Smooth muscle cell (in vitro differentiated cells): ENCODE measurements at regions not wholly inside any gene's neighbourhood (a gene's known extent, or its start where the extent isn't known, plus 50 kb on each side); places are given as distances from the start of the nearest gene placed in this dataset.

ENCODE experiments used
- DNase-seq: peaks from one replicate; lab custom pipeline; 2025; ENCODE audit not compliant: unreplicated experiment; lab: John Stamatoyannopoulos, UW
- H2AFZ ChIP-seq: fragments of 200-600 bp; sonication (generic); 2 replicates; pipeline ENCODE4 v1.6.0; 2016; ENCODE audit warnings: antibody characterized with exemption, low read depth, mild to moderate bottlenecking
- H3F3A ChIP-seq: fragments of 200-600 bp; sonication (generic); 2 replicates; pipeline ENCODE4 v1.6.0; 2017; ENCODE audit warnings: antibody characterized with exemption, low read depth
- H3K27ac ChIP-seq: fragments of 200-600 bp; sonication (generic); 2 replicates; pipeline ENCODE4 v1.5.1; 2016; ENCODE audit warnings: low read depth, mild to moderate bottlenecking
- H3K27me3 ChIP-seq: fragments of 200-600 bp; sonication (generic); 2 replicates; pipeline ENCODE4 v1.6.1; 2016; ENCODE audit warnings: low read depth, mild to moderate bottlenecking
- H3K36me3 ChIP-seq: fragments of 200-600 bp; sonication (generic); 2 replicates; pipeline ENCODE4 v1.5.1; 2016; ENCODE audit warnings: low read depth
- H3K4me1 ChIP-seq: fragments of 200-600 bp; sonication (generic); 2 replicates; pipeline ENCODE4 v1.5.1; 2016; ENCODE audit warnings: low read depth
- H3K4me2 ChIP-seq: fragments of 200-600 bp; sonication (generic); 2 replicates; pipeline ENCODE4 v1.6.0; 2016; ENCODE audit warnings: mild to moderate bottlenecking
- H3K4me3 ChIP-seq: fragments of 200-600 bp; sonication (generic); 2 replicates; pipeline ENCODE4 v1.5.1; 2016; ENCODE audit warnings: mild to moderate bottlenecking
- H3K79me2 ChIP-seq: fragments of 200-600 bp; sonication (generic); 2 replicates; pipeline ENCODE4 v1.6.0; 2016; ENCODE audit warnings: low read depth, mild to moderate bottlenecking
- H3K9ac ChIP-seq: fragments of 200-600 bp; sonication (generic); 2 replicates; pipeline ENCODE4 v1.6.0; 2016; ENCODE audit warnings: low read depth
- H3K9me3 ChIP-seq: fragments of 200-600 bp; sonication (generic); replicated peaks from 2 replicates; pipeline ENCODE4 v1.5.1; 2016; ENCODE audit warnings: low read depth
- H4K20me1 ChIP-seq: fragments of 200-600 bp; sonication (generic); 2 replicates; pipeline ENCODE4 v1.6.0; 2016; ENCODE audit warnings: low read depth
- CTCF ChIP-seq: fragments of 200-600 bp; sonication (generic); IDR thresholded peaks from 2 replicates; pipeline ENCODE4 v1.5.1; 2017; ENCODE audit warnings: borderline replicate concordance, mild to moderate bottlenecking, antibody characterized with exemption; ENCODE audit not compliant: insufficient read depth, poor library complexity, severe bottlenecking
- WGBS: methylation state at CpG from one replicate; pipeline ENCODE4 v1.1.7; 2016; ENCODE audit warnings: low lambda C conversion rate; 5-methylcytosine and 5-hydroxymethylcytosine counted together

- Histone ChIP-seq H3K27ac (peak overlapping the region; percentile 87), H3K4me1 (peaks cover 6% of the 10 kb centered on the region), H2AFZ (peak overlapping the region; percentile 17), H3K4me2 (peak overlapping the region; percentile 74), H3F3A (peaks cover 4% of the 10 kb centered on the region), H3K79me2 (no peaks in the 10 kb centered on the region), H4K20me1 (no peaks in the 10 kb centered on the region), H3K4me3 (peak overlapping the region; percentile 3), H3K36me3 (no peaks in the 10 kb centered on the region), H3K27me3 (no peaks in the 10 kb centered on the region), H3K9me3 (no peaks in the 10 kb centered on the region), H3K9ac (peak overlapping the region; percentile 64)
- 9% methylated on average over 14 of the region's 14 CpGs for WGBS
- no peak for DNase-seq
- TF ChIP-seq CTCF = no peak
These were observed 55.3 kb upstream of the INPP5A start for GRCh38 chr10:132482090-132482800.

- H3K27me3 ChIP-seq = no peaks in the 10 kb centered on the region
- WGBS = 92% methylated on average over 5 of the region's 5 CpGs
These were observed 54.2 kb upstream of the INPP5A start for GRCh38 chr10:132483394-132483793.

GRCh38 chr10:132484922-132485321 is 52.7 kb upstream of the INPP5A start:
- no peak overlapping the region for H3K9ac ChIP-seq
- DNase-seq = no peak
- no peaks in the 10 kb centered on the region for H3K36me3 ChIP-seq
- no peak overlapping the region for H3K27ac ChIP-seq
- H2AFZ ChIP-seq = no peak overlapping the region
- no peaks in the 10 kb centered on the region for H4K20me1 ChIP-seq
- no peak overlapping the region for H3K4me3 ChIP-seq
- H3K4me2 ChIP-seq = no peak overlapping the region
- 95% methylated on average over 16 of the region's 16 CpGs for whole genome bisulfite sequencing
- H3K9me3 ChIP-seq = no peaks in the 10 kb centered on the region
- no peaks in the 10 kb centered on the region for H3K4me1 ChIP-seq
- TF ChIP-seq CTCF = no peak
- no peaks in the 10 kb centered on the region for H3K27me3 ChIP-seq
- H3K79me2 ChIP-seq = no peaks in the 10 kb centered on the region
- peaks cover 4% of the 10 kb centered on the region for H3F3A ChIP-seq

More at GRCh38 chr10:132483394-132483793, 54.2 kb upstream of the INPP5A start:
- Histone ChIP-seq H3K9me3 (no peaks in the 10 kb centered on the region), H3K4me1 (no peaks in the 10 kb centered on the region), H3K4me3 (no peak overlapping the region), H3K79me2 (no peaks in the 10 kb centered on the region), H3K9ac (no peak overlapping the region), H3K27ac (no peak overlapping the region), H3K4me2 (no peak overlapping the region), H4K20me1 (no peaks in the 10 kb centered on the region), H2AFZ (no peak overlapping the region), H3K36me3 (no peaks in the 10 kb centered on the region), H3F3A (peaks cover 4% of the 10 kb centered on the region)
- no peak for TF ChIP-seq CTCF
- DNase-seq = no peak

GRCh38 chr10:132485391-132485790 is 52.2 kb upstream of the INPP5A start:
- H3K79me2 ChIP-seq = no peaks in the 10 kb centered on the region
- WGBS = 90% methylated on average over 10 of the region's 10 CpGs
- peaks cover 4% of the 10 kb centered on the region for H3F3A ChIP-seq
- H3K9me3 ChIP-seq = no peaks in the 10 kb centered on the region
- no peaks in the 10 kb centered on the region for H3K4me1 ChIP-seq
- H3K4me2 ChIP-seq = no peak overlapping the region
- no peaks in the 10 kb centered on the region for H3K36me3 ChIP-seq
- no peak overlapping the region for H3K4me3 ChIP-seq
- TF ChIP-seq CTCF = no peak
- no peak overlapping the region for H3K9ac ChIP-seq
- H3K27me3 ChIP-seq = no peaks in the 10 kb centered on the region
- no peak overlapping the region for H3K27ac ChIP-seq
- H4K20me1 ChIP-seq = no peaks in the 10 kb centered on the region
- no peak overlapping the region for H2AFZ ChIP-seq
- no peak for DNase-seq
